ENCODE measurements at regions not wholly inside any gene's neighbourhood (a gene's known extent, or its start where the extent isn't known, plus 50 kb on each side); places are given as distances from the start of the nearest gene placed in this dataset.
"Not testable (repeated sequence)": the region's sequence is repeated elsewhere in the genome, so short reads cannot be mapped to it uniquely, and the experiment has no call there.

DNA sequence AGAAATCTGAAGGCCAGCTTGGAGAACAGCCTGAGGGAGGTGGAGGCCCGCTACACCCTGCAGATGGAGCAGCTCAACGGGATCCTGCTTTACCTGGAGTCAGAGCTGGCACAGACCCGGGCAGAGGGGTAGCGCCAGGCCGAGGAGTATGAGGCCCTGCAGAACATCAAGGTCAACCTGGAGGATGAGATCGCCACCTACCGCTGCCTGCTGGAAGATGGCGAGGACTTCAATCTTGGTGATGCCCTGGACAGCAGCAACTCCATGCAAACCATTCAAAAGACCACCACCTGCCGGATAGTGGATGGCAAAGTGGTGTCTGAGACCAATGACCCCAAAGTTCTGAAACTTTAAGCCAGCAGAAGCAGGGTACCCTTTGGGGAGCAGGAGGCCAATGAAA lies 318.4 kb downstream of the ZFHX3 start:
- DNase-seq: not testable (repeated sequence)

GRCh38 chr16:72728516-72728915 lies 319.4 kb downstream of the ZFHX3 start:
- DNase-seq: no peak

GRCh38 chr16:72727565-72727964 lies 320.4 kb downstream of the ZFHX3 start:
- DNase-seq: peak; percentile 48

GRCh38 chr16:72725643-72726042 lies 322.3 kb downstream of the ZFHX3 start:
- DNase-seq: no peak

DNA sequence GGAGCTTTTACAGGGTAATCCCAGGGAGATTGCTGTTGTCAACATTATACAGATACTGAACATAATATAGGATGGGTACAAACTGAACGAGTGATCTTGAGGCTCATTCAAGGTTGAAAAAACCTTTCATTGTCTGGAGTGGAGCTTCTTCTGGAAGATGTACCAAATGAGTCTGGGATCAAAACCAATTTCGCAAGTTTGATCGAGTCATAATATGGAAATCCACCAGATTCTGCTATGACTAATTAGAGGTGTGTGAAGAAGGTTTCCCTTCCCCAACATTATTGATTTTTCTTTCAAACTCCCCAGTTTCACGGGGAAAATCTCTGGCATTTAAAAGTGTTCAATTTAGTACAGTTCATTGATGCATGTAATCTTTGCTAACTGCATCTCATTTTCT lies 324.1 kb downstream of the ZFHX3 start:
- DNase-seq: no peak

GRCh38 chr16:72722552-72722951 lies 325.4 kb downstream of the ZFHX3 start:
- DNase-seq: no peak

- DNase-seq: no peak
These were observed 325.9 kb downstream of the ZFHX3 start for GRCh38 chr16:72721981-72722380.

DNA sequence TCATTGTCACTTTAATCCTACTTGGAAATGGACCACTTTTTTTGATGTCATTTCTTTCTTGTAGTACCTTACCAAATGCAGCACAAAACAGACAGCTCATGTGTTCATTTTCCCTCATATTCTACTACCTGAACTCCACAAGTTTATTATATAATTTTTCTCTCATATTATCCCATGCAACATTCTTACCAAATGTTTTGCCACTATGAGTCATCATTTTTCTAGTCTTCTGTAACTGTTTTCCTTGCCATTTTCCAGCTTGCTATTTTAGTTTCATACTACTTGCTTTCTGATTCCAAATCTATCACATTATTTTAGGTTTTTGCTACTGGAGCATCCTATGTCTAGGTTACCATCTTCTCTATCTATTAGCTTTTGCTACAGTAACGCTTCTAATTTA lies 332.7 kb downstream of the ZFHX3 start:
- DNase-seq: peak; percentile 61

DNA sequence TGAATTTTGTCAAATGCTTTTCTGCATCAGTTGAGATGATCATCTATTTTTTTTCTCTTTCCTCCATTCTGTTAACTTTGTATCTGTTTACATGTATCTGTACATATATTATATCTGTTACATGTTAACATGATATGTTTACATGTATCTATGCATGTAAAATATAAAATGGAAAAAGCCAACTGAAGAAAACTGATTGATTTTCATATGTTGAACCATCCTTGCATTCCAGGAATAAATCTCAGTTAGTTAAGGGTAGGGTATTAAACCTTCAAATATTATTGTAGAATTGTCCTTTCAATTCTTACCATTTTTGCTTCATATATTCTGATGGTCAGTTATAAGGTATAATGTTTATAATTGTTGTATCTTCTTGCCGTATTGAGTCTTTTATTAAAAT lies 336.1 kb downstream of the ZFHX3 start:
- DNase-seq: no peak

GRCh38 chr16:72705801-72706200 lies 342.1 kb downstream of the ZFHX3 start:
- no peak for DNase-seq

- no peak for DNase-seq
These were observed 343.1 kb downstream of the ZFHX3 start for GRCh38 chr16:72704746-72705372.

- peak; percentile 18 for DNase-seq
These were observed 358.1 kb downstream of the ZFHX3 start for GRCh38 chr16:72689851-72690250.

DNA sequence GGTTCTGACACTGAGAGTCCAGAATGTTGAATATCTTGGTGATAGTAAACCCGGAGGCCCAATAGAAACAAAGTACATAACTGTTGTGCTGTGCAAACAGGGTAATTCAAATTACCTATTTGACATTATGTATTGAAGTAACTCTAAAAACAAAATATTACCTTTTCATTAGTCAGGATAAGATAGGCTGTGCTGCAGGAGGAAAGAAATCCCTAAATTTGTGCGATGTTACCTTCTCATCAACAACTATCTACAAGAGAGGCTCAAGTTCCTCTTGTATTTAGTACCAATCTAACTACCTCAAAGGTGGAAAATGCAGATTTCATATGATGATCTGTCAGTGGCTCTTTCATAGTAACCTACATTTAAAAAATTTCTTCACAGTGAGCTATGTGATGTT lies 367.2 kb downstream of the ZFHX3 start:
- DNase-seq: no peak

DNA sequence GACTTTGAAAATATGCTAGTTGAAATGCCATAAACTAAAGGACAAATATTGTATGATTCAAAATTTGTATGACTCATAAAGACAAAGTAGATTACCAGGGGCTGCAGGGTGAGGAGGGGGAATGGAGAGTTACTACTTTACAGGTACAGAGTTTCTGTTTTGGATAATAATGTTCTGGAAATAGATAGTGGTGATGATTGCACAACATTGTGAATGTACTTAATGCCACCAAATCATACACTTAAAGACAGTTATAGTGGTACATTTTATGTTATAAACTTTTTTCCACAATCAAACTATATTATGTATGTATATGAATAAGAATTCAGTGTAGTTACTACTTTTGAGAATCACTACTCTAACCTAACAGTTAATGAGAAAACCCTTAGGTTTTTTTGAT lies 368.1 kb downstream of the ZFHX3 start:
- no peak for DNase-seq

GRCh38 chr16:72677662-72678447 lies 370.1 kb downstream of the ZFHX3 start:
- peak; percentile 59 for DNase-seq

- no peak for DNase-seq
These were observed 374.8 kb downstream of the ZFHX3 start for GRCh38 chr16:72673118-72673517.

GRCh38 chr16:72666267-72666666 lies 381.7 kb downstream of the ZFHX3 start:
- DNase-seq: no peak

- DNase-seq: no peak
These were observed 382.2 kb downstream of the ZFHX3 start for GRCh38 chr16:72665701-72666100.

DNA sequence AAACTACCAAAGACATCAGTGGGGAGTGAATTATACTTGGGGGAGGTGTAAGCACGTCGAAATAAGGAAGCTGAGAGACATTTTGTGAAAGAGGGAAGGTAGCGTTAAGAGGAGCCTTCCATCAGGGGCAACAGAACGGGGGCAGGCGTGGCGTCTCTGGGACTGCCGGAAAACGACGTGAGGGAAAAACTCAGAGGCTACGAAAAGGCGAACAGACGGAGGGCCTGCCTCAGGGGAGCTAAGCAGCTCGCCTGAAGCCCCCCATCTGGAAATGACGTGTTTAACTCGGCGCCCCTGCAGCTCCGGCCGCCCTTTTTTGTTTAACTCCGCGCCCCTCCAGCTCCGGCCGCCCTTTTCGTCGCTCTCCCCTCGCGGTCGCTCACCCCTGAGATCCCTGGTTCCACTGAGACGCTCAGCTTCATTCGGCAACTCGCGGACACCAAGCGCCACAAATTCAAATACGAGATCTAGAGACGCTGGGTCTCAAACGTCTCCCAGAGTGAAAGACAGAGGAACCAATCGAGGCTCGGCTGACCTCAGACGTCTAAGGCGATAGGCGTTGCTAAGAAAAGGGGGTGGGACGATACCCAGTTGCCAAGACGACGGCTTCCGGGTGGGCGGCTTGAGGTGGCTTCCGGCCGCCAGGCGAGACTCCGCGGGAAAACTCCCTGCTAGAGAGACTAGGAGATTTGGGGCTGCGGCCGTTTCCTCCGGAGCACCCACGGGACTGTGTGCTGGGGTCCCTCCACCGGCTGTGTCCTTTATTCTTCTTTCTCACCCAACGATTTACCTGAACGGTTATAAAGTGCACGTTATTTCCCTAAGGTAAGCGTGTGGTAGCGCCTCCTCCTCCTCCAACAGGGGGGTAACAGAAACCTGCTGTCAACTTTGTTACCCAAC lies 383.2 kb downstream of the ZFHX3 start:
- DNase-seq: peak; percentile 100

GRCh38 chr16:72664056-72664508 lies 383.8 kb downstream of the ZFHX3 start:
- peak; percentile 9 for DNase-seq

- DNase-seq: peak; percentile 57
These were observed 388.8 kb downstream of the ZFHX3 start for GRCh38 chr16:72658888-72659717.

- DNase-seq: no peak
These were observed 390.1 kb downstream of the ZFHX3 start for GRCh38 chr16:72657791-72658190.

Data from fibroblast of skin of back (primary cell).